Keratinocyte (primary cell): ENCODE measurements at regions not wholly inside any gene's neighbourhood (a gene's known extent, or its start where the extent isn't known, plus 50 kb on each side); places are given as distances from the start of the nearest gene placed in this dataset.

Source experiments
- CTCF ChIP-seq, 3 experiments: IDR thresholded peaks in 1 of 3; conservative IDR thresholded peaks in 1 of 3; optimal IDR thresholded peaks in 1 of 3; 2 replicates in 2 of 3; 3 replicates in 1 of 3; pipeline versions ENCODE3 to v1.5.1; 2011; ENCODE audit warnings: low read length in 3 of 3, mild to moderate bottlenecking in 3 of 3, moderate library complexity in 2 of 3, control low read depth in 1 of 3, inconsistent platforms in 1 of 3; ENCODE audit not compliant: insufficient read depth in 2 of 3; ENCODE audit errors: extremely low read depth in 1 of 3
- EZH2 ChIP-seq: IDR thresholded peaks from one replicate; pipeline ENCODE4 v1.6.1; 2012; ENCODE audit warnings: inconsistent platforms, mild to moderate bottlenecking, low read length, moderate library complexity

GRCh38 chr2:138122891-138123290 is 158.6 kb downstream of the HNMT start:
- no peak for TF ChIP-seq CTCF (optimal IDR thresholded peaks at IDR 0.05 in 1 of 3, IDR thresholded peaks at IDR 0.05 in 1 of 3, conservative IDR thresholded peaks at IDR 0.05 in 1 of 3; ENCODE audit: extremely low read depth in 1 of 3, insufficient read depth in 2 of 3, low read length in 3 of 3)
- no peak for TF ChIP-seq EZH2
